Body of pancreas (tissue), 4 donors: ENCODE measurements at regions not wholly inside any gene's neighbourhood (a gene's known extent, or its start where the extent isn't known, plus 50 kb on each side); places are given as distances from the start of the nearest gene placed in this dataset.

ENCODE experiments used
- CTCF ChIP-seq, 7 experiments: fragments of 450-650 bp in 4 of 7; fragments of 200-600 bp in 3 of 7; sonication (generic) in 3 of 7; IDR thresholded peaks; one replicate each; pipeline ENCODE4 v1.5.1; 2016 to 2019; ENCODE audit warnings: antibody characterized with exemption in 7 of 7
- POLR2A ChIP-seq, 3 donors: fragments of 450-650 bp; IDR thresholded peaks; one replicate each; pipeline ENCODE4 v1.6.1; 2016; ENCODE audit warnings: antibody characterized with exemption in 3 of 3, mild to moderate bottlenecking in 2 of 3

- TF ChIP-seq CTCF (IDR thresholded peaks at IDR 0.05) (no peak), POLR2A (IDR thresholded peaks at IDR 0.05) (no peak)
Measured at GRCh38 chr6:113487489-113488058, 369.6 kb upstream of the MARCKS start.
